ES-I3 (cell line): ENCODE measurements at regions not wholly inside any gene's neighbourhood (a gene's known extent, or its start where the extent isn't known, plus 50 kb on each side); places are given as distances from the start of the nearest gene placed in this dataset.

ENCODE experiments used
- H3K36me3 ChIP-seq: 2 replicates; pipeline ENCODE4 v1.6.1; 2013; ENCODE audit warnings: mild to moderate bottlenecking, low read length, control low read depth, moderate library complexity; ENCODE audit not compliant: insufficient read depth
- H3K4me1 ChIP-seq: 2 replicates; pipeline ENCODE4 v1.6.1; 2013; ENCODE audit warnings: mild to moderate bottlenecking, control low read depth, low read length; ENCODE audit not compliant: insufficient read depth
- H3K9ac ChIP-seq: 2 replicates; pipeline ENCODE4 v1.6.1; 2013; ENCODE audit warnings: low read depth, mild to moderate bottlenecking, low read length, moderate library complexity
- H3K9me3 ChIP-seq: 2 replicates; pipeline ENCODE4 v1.6.1; 2013; ENCODE audit warnings: mild to moderate bottlenecking, low read length, moderate library complexity; ENCODE audit not compliant: control insufficient read depth, insufficient read depth

- Histone ChIP-seq H3K36me3 (no peaks in the 10 kb centered on the region), H3K9ac (no peak overlapping the region), H3K4me1 (no peaks in the 10 kb centered on the region), H3K9me3 (peaks cover 2% of the 10 kb centered on the region; the same call in 1 of the 2 replicates)
These were observed 365.7 kb upstream of the CPEB2 start for GRCh38 chr4:14636563-14636962.

GRCh38 chr4:14640476-14640875 lies 361.8 kb upstream of the CPEB2 start:
- Histone ChIP-seq H3K9ac (no peak overlapping the region), H3K4me1 (no peaks in the 10 kb centered on the region)

GRCh38 chr4:14641871-14642270 lies 360.4 kb upstream of the CPEB2 start:
- Histone ChIP-seq H3K36me3 (no peaks in the 10 kb centered on the region), H3K4me1 (no peaks in the 10 kb centered on the region), H3K9ac (no peak overlapping the region), H3K9me3 (no peaks in the 10 kb centered on the region)

More at GRCh38 chr4:14640476-14640875, 361.8 kb upstream of the CPEB2 start:
- H3K9me3 ChIP-seq, result no peaks in the 10 kb centered on the region
- no peaks in the 10 kb centered on the region for H3K36me3 ChIP-seq

- Histone ChIP-seq H3K36me3 (no peaks in the 10 kb centered on the region), H3K4me1 (no peaks in the 10 kb centered on the region)
These were observed 357.6 kb upstream of the CPEB2 start for GRCh38 chr4:14644580-14645282.

GRCh38 chr4:14646831-14647230 lies 355.4 kb upstream of the CPEB2 start:
- no peak overlapping the region for H3K9ac ChIP-seq

More at GRCh38 chr4:14644580-14645282, 357.6 kb upstream of the CPEB2 start:
- no peak overlapping the region for H3K9ac ChIP-seq
- no peaks in the 10 kb centered on the region for H3K9me3 ChIP-seq

GRCh38 chr4:14650127-14650526 lies 352.2 kb upstream of the CPEB2 start:
- Histone ChIP-seq H3K9ac (no peak overlapping the region), H3K9me3 (no peaks in the 10 kb centered on the region), H3K4me1 (no peaks in the 10 kb centered on the region), H3K36me3 (no peaks in the 10 kb centered on the region)

More at GRCh38 chr4:14646831-14647230, 355.4 kb upstream of the CPEB2 start:
- Histone ChIP-seq H3K4me1 (no peaks in the 10 kb centered on the region), H3K9me3 (no peaks in the 10 kb centered on the region), H3K36me3 (no peaks in the 10 kb centered on the region)

- Histone ChIP-seq H3K9me3 (no peaks in the 10 kb centered on the region), H3K9ac (no peak overlapping the region), H3K36me3 (no peaks in the 10 kb centered on the region), H3K4me1 (no peaks in the 10 kb centered on the region)
These were observed 349.8 kb upstream of the CPEB2 start for GRCh38 chr4:14652522-14652921.

- Histone ChIP-seq H3K9ac (no peak overlapping the region), H3K9me3 (no peaks in the 10 kb centered on the region), H3K36me3 (no peaks in the 10 kb centered on the region), H3K4me1 (no peaks in the 10 kb centered on the region)
These were observed 348.9 kb upstream of the CPEB2 start for GRCh38 chr4:14653338-14653737.

GRCh38 chr4:14659286-14659685 lies 343.0 kb upstream of the CPEB2 start:
- H3K36me3 ChIP-seq, result no peaks in the 10 kb centered on the region
- H3K4me1 ChIP-seq, result no peaks in the 10 kb centered on the region
- H3K9ac ChIP-seq, result no peak overlapping the region
- H3K9me3 ChIP-seq, result no peaks in the 10 kb centered on the region

- H3K4me1 ChIP-seq, result no peaks in the 10 kb centered on the region
- H3K36me3 ChIP-seq, result no peaks in the 10 kb centered on the region
- no peak overlapping the region for H3K9ac ChIP-seq
- 0 out of 2 replicates have a peak, but pooled peaks cover 2% of the 10 kb centered on the region for H3K9me3 ChIP-seq
These were observed 334.6 kb upstream of the CPEB2 start for GRCh38 chr4:14667624-14668151.

GRCh38 chr4:14668296-14668695 lies 334.0 kb upstream of the CPEB2 start:
- Histone ChIP-seq H3K4me1 (no peaks in the 10 kb centered on the region), H3K9ac (no peak overlapping the region), H3K9me3 (0 out of 2 replicates have a peak, but pooled peaks cover 2% of the 10 kb centered on the region), H3K36me3 (no peaks in the 10 kb centered on the region)

GRCh38 chr4:14669371-14669770 lies 332.9 kb upstream of the CPEB2 start:
- Histone ChIP-seq H3K36me3 (no peaks in the 10 kb centered on the region), H3K4me1 (no peaks in the 10 kb centered on the region), H3K9me3 (0 out of 2 replicates have a peak, but pooled peaks cover 2% of the 10 kb centered on the region), H3K9ac (no peak overlapping the region)

GRCh38 chr4:14671146-14671545 lies 331.1 kb upstream of the CPEB2 start:
- H3K9me3 ChIP-seq, result 0 out of 2 replicates have a peak, but pooled peaks cover 2% of the 10 kb centered on the region
- H3K4me1 ChIP-seq, result no peaks in the 10 kb centered on the region
- H3K9ac ChIP-seq, result no peak overlapping the region
- H3K36me3 ChIP-seq, result no peaks in the 10 kb centered on the region

GRCh38 chr4:14675279-14675985 lies 326.8 kb upstream of the CPEB2 start:
- Histone ChIP-seq H3K9ac (no peak overlapping the region), H3K9me3 (no peaks in the 10 kb centered on the region), H3K36me3 (no peaks in the 10 kb centered on the region), H3K4me1 (no peaks in the 10 kb centered on the region)

- H3K36me3 ChIP-seq, result no peaks in the 10 kb centered on the region
- no peaks in the 10 kb centered on the region for H3K4me1 ChIP-seq
- no peaks in the 10 kb centered on the region for H3K9me3 ChIP-seq
- H3K9ac ChIP-seq, result no peak overlapping the region
These were observed 322.4 kb upstream of the CPEB2 start for GRCh38 chr4:14679906-14680305.
